22Rv1 (cell line): ENCODE measurements at regions not wholly inside any gene's neighbourhood (a gene's known extent, or its start where the extent isn't known, plus 50 kb on each side); places are given as distances from the start of the nearest gene placed in this dataset.

Experiments
- H3K27ac ChIP-seq: fragments of 450-650 bp; 2 replicates; pipeline ENCODE4 v1.5.1; 2017
- ZFX ChIP-seq: fragments of 450-650 bp; IDR thresholded peaks from 2 replicates; pipeline ENCODE4 v1.6.1; 2017; ENCODE audit warnings: antibody characterized with exemption, borderline replicate concordance
- TF ChIP-seq, protein P1 (sequence below): fragments of 450-650 bp; IDR thresholded peaks from 2 replicates; pipeline ENCODE4 v1.5.1; 2017; ENCODE audit warnings: mild to moderate bottlenecking

DNA sequence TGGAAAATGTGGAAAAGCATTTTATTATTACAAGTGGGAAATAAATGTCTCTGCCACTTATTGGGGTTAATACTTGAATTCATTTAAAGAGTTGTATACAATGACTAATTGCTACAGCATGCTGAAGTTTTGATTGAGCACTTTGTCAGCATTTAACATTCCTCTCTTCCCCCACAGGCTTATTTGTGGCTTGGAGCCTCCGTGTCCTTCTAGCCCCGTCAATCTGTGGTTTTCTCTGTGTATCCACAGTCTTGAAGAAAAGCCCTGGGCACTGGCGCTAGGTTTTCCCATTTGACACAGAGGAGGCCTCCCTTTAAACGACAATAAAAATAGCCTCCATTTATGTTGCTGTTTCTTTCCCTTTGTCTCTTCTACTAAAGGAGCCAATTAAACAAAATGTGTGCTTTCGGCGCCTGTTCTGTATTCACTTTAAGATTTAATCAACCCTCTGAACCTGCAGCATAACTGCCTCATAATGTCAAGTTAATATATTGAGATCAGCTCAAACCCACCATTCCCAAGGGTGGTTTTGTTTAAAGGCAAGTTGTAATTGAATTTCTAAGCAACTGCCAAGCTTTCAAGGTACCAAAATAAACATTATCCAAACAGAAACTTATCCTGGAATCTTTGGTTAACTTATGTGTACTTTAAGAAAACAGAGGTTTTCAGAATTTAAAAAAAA, 92.9 kb upstream of the ADRA1D start:
- H3K27ac ChIP-seq: no peak overlapping the region
- TF ChIP-seq, protein P1, sequence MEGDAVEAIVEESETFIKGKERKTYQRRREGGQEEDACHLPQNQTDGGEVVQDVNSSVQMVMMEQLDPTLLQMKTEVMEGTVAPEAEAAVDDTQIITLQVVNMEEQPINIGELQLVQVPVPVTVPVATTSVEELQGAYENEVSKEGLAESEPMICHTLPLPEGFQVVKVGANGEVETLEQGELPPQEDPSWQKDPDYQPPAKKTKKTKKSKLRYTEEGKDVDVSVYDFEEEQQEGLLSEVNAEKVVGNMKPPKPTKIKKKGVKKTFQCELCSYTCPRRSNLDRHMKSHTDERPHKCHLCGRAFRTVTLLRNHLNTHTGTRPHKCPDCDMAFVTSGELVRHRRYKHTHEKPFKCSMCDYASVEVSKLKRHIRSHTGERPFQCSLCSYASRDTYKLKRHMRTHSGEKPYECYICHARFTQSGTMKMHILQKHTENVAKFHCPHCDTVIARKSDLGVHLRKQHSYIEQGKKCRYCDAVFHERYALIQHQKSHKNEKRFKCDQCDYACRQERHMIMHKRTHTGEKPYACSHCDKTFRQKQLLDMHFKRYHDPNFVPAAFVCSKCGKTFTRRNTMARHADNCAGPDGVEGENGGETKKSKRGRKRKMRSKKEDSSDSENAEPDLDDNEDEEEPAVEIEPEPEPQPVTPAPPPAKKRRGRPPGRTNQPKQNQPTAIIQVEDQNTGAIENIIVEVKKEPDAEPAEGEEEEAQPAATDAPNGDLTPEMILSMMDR: no peak

DNA sequence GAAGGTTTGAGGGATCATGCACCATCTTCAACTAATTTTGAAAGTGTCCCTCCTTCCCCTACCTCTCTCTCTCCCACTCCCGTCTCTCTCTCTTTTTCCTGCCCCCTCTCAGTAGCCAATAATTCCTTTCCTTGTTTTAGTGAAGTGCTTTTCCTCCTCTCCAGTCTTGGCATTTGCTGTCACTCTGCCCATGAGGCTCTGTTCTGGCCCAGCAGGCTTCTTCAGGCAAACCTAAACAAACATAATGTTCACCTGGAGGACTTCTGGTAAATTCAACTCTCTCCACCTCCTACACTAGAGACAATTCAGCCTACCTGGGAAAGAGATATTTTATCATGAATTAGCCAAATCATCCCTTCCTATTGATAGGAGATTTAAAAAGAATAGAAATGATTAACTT, 86.6 kb upstream of the ADRA1D start:
- TF ChIP-seq ZFX: no peak
- TF ChIP-seq, protein P1: no peak
- H3K27ac ChIP-seq: no peak overlapping the region

DNA sequence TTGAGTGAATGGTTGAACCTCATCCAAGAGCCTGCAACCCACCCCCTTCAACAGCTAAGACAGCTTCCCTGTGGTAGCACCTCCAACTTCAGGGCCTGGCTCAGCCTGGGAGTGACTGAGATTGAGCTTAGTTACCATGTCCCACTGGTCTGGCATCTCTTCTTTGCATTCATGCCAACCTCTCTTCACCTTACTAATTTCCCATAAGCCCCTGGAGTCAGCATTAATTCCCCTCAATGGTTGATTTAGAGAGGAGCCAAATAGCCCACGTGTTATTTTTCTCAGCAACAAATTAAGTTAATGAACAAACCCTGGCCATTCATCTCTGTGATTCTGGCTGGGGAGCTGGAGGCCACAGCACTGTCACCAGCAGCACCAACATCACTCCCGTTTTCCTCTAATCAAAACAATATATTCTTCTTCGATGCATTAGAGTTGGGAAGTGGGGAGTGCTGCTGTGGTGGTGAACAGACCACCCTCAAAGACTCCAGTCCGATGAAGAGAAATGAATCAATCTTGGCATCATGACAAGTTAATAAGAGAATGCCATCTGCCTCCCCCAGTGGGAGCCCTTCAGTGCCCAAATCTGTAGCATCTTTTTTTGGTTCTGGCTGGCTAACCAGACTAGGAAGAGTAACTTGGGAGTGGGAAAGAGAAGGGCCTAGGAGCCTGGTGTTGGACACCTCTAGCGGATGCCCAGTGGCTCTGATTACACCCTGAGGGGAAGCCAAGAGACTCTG, 83.2 kb upstream of the ADRA1D start:
- no peak for TF ChIP-seq ZFX
- TF ChIP-seq, protein P1: no peak
- H3K27ac ChIP-seq: no peak overlapping the region

DNA sequence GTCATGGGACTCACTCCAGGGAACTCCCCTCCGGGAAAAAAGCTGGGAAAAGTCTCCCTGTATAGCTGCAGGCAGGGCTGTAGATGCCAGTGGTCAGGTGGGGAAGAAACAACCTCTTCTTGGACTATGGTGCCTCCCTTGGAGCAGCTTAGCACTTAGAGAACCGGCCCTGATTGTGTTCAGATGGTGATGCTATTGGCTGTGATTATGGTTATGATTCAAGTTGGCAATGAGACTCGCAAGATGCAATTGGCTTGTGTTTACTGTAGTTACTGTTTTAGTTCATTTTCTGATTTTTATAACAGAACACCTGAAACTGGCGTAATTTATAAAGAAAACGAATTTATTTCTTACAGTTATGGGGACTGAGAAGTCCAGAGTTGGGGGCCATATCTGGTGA, 80.9 kb upstream of the ADRA1D start:
- TF ChIP-seq ZFX: no peak
- TF ChIP-seq, protein P1: no peak
- no peak overlapping the region for H3K27ac ChIP-seq

GRCh38 chr20:4329232-4329631, 80.1 kb upstream of the ADRA1D start:
- TF ChIP-seq ZFX: no peak
- TF ChIP-seq, protein P1: no peak
- H3K27ac ChIP-seq: no peak overlapping the region

DNA sequence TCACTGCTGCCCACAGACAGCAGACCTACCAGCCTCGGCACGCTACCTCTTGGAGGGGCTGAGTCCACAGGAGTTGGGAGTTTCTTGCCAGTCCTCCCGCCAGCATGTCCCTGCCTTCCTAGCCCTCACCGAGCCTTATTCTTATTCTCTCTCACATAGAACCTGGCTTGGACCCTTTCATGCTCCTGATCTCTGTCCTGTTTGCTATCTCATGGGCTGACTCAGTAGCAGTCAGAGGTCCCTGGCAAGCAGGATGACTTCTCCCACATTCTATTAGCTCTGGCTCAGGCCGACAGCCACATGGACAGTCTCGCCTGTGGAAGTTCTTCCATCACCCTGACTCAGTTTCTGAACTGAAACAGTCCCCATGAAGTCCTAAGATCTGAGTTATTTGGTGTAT, 79.5 kb upstream of the ADRA1D start:
- H3K27ac ChIP-seq: no peak overlapping the region
- no peak for TF ChIP-seq ZFX
- TF ChIP-seq, protein P1: no peak

DNA sequence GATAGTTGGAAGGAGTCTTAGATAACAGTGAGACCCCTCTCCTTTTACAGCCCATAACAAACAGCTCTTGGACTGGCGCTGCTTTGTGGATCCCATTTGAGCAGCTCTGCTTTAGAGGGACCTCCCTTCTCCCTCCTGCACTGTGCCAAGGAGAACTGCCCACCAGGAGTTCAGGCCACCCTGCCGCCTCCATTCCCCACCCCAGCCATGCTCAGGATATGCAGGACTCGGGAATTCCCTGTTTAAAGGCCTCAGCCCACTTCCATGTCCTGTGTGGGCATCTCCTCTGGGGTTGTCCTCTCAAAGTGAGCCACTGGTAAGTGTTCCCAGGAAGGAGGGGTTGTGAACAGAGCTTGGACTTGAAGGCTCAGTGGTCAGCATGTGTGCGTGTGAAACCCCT, 78.9 kb upstream of the ADRA1D start:
- H3K27ac ChIP-seq: no peak overlapping the region
- no peak for TF ChIP-seq ZFX
- TF ChIP-seq, protein P1: no peak
